ENCODE measurements at regions not wholly inside any gene's neighbourhood (a gene's known extent, or its start where the extent isn't known, plus 50 kb on each side); places are given as distances from the start of the nearest gene placed in this dataset.

DNA sequence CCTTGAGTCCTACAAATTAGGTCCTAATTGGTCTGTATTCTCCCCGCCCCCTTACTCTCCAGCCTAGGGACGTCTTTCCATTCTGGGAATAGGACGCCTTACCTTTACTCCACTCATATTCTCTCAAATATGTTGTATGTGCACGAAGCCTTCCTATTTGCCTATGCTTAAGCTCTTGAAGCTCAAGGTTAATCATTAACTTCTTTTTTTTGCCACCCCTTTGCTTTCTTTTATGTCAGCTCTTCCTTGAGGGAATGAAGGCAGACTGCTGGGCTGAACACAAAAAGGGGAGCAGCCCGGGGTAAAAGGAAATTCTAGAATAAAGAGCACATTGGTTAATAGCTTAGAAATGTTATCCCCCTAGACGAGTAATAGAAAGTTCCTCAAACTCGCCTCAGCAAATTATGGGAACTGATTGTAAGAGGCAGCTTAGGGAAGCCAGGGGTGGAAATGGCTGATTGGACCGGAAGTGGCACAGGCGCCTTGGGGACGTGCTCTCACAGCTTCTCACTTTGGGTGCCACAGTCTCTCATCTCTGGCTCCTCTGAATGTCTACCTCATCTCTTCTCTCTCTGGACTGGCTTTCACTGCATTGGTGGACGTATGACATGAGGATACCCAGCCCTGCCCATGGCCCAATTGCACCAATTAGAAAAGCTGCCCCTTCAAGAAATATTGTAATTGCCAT lies 122.3 kb upstream of the IL12B start:
- DNase-seq (ENCODE audit: low spot score) (no peak), ATAC-seq (peak; percentile 22)

DNA sequence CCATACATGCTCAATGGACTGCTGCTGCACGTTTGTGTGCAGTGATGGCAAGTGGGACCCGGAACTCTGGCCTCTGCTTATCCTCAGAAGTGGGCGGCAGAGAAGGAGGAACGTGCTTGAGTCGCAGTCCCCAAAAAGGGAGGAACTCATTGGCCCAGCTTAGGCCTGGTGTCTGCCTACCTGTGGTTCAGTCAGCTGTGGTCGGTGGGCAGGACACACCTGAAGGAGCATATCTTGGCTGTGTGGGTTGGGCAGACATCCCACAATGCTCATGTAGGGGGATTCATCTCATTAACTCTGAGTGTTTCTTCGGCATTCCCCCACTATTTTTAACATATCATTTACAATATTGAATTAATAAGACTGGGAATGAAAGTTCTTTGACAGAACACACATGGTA lies 122.9 kb upstream of the IL12B start:
- no peak for ATAC-seq
- no peak for DNase-seq (ENCODE audit: low spot score)

DNA sequence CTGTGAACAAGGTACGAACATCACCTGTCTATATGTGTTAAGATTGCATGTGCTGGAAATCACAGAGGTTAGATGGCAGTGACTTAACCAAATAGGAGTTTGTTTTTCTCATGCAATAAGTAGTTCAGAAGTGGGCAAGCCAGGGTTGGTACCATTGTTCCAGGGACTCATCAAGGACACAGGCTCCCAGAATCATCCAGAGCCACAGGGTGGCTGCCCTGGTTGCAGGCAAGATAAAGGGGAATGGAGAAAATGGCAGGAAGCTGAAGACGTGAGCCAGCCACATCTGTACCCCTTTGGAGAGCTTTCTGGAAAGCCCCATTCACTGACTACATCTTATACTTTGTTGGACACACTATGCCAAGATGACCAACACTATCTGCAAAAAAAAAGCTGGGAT lies 126.0 kb upstream of the IL12B start:
- no peak for ATAC-seq
- DNase-seq (ENCODE audit: low spot score), result no peak

DNA sequence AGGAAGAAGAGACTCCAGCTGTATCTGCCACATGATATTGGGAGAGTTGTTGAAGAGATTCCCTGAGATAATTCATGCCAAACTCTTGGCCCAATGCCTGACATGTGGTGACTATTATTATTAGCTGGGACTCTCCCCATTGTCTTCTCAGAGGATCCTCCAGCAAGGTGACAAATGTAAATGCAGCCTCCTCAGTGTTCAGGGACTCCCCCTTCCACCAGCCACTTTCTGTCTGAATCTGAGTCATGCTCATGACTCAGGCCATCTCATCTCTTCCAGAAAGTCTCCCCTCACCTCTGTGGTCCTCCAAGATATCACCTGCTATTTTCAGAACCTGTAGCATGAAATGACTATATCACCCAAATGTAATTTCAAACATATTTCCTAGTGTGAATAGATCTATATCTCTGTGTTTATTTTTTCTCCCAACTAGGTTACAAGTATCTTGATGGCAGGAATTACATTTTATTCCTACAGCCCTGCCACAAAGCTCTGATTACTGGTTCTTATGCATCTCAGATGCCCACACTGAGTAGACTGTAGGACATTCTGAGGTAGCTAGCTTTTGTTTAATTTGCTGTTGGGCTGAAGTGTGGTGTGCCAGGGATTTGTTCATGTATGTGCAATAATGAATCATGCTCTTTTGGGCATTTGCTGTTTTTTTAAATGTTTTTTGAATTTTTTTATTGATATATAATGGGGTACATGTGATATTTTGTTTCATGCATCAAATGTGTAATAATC lies 126.6 kb upstream of the IL12B start:
- no peak for ATAC-seq
- no peak for DNase-seq (ENCODE audit: low spot score)

- no peak for DNase-seq (ENCODE audit: low spot score)
- no peak for ATAC-seq
These were observed 128.0 kb upstream of the IL12B start for GRCh38 chr5:159458217-159458711.

DNA sequence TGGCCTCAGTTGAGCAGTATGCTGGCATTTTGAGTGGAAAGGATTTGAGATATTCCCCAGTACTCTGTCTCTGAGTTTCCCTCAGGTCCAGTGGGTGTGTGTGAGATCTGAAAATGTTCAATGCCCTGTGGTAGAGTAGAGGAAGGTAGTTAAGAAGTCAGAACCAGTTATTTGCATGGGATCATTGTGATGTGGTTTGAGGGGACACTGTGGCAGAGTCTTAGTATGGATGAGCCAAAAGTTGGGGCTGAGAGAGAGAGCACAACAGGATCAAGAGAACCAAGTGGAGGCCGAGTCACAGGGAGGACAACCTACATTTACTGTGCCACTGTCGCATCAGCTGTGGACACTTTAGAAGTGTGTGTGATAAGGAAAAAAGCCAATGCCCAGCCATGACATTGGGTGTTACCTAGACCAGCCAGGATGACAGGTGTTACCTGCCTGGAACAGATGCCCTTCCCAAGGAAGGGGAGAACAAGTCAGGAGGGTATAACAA lies 128.9 kb upstream of the IL12B start:
- no peak for DNase-seq (ENCODE audit: low spot score)

GRCh38 chr5:159459951-159460538 lies 129.8 kb upstream of the IL12B start:
- ATAC-seq, result no peak
- no peak for DNase-seq (ENCODE audit: low spot score)

More for the DNA sequence above, 128.9 kb upstream of the IL12B start:
- ATAC-seq, result no peak

DNA sequence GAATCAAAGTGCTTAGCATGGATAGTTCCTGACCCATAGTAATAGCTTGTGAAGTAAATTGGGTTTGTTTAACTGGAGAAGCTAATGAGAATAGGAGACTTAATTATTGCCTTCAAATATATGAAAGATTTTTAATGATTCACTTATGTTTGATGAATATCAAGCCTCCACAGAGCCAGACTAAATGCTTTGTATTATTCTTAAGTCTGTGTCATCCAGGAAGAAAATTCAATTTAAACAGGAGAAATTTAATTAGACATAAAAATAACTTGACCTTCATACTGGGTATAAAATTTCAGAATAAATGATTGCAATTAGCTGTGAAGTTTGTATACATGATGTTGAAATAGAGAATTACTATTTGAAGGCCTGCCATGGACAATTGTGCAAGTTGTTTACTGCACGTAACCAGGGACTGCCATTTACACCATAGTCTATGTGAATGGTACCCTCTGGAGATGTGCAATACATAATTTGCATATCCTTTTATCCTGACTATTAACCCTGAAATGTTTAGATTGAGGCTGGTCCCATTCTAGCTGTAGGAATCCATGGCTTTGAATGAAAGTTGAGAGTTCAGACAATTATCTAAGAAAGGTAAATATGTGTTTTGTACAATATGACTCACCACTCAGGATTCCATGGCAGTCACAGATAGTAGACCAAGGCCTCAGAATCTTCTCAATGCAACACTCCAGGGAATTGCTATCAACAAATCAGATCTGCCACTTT lies 133.5 kb upstream of the IL12B start:
- DNase-seq (ENCODE audit: low spot score) (no peak), ATAC-seq (peak; percentile 52)

GRCh38 chr5:159465604-159466003 lies 135.3 kb upstream of the IL12B start:
- ATAC-seq (no peak), DNase-seq (ENCODE audit: low spot score) (no peak)

- ATAC-seq (no peak), DNase-seq (ENCODE audit: low spot score) (no peak)
These were observed 137.4 kb upstream of the IL12B start for GRCh38 chr5:159467666-159468065.

GRCh38 chr5:159469496-159470372 lies 139.4 kb upstream of the IL12B start:
- DNase-seq (ENCODE audit: low spot score) (no peak), ATAC-seq (no peak)

- ATAC-seq (no peak), DNase-seq (ENCODE audit: low spot score) (no peak)
These were observed 141.6 kb upstream of the IL12B start for GRCh38 chr5:159471904-159472303.

DNA sequence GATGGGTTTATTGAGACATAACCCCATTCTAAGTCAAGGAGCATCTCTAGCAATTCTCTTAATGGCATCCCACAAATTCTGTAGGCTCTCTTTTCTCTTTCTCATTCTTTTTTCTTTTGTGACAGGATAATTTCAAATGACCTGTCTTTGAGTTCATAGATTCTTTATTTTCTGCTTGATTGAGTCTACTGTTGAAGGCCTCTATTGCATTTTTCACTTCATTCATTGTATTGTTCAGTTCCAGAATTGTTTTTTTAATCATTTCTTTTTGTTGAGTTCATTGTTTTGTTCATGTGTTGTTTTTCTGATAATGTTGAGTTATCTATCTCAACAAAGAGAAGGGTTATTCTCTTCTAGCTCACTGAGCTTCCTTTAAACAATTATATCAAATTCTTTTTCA lies 144.7 kb upstream of the IL12B start:
- DNase-seq (ENCODE audit: low spot score), result no peak

DNA sequence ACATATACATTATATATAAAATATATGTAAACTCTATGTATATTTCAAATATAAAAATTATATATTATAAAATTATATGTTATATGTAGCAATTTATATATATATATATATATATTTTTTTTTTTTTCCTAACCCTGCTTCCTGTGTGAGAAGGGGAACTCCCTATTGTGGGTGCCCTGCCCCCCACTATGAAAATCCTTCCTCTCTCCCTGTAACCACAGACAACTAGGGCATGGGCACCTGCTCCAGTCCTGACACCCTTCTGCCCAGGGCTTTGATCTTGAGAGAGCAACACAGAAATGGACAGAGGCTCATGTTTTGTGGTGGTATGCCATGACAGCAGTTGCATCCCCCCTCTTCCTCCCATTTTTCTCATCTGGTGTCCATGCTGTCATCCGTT lies 148.7 kb upstream of the IL12B start:
- no peak for ATAC-seq
- no peak for DNase-seq (ENCODE audit: low spot score)

More for the DNA sequence above, 144.7 kb upstream of the IL12B start:
- ATAC-seq, result no peak

- DNase-seq (ENCODE audit: low spot score) (no peak), ATAC-seq (no peak)
These were observed 150.6 kb upstream of the IL12B start for GRCh38 chr5:159480849-159481248.

- DNase-seq (ENCODE audit: low spot score) (no peak), ATAC-seq (no peak)
These were observed 151.5 kb upstream of the IL12B start for GRCh38 chr5:159481751-159482150.

- DNase-seq (ENCODE audit: low spot score) (no peak), ATAC-seq (no peak)
These were observed 156.5 kb upstream of the IL12B start for GRCh38 chr5:159486836-159487235.

DNA sequence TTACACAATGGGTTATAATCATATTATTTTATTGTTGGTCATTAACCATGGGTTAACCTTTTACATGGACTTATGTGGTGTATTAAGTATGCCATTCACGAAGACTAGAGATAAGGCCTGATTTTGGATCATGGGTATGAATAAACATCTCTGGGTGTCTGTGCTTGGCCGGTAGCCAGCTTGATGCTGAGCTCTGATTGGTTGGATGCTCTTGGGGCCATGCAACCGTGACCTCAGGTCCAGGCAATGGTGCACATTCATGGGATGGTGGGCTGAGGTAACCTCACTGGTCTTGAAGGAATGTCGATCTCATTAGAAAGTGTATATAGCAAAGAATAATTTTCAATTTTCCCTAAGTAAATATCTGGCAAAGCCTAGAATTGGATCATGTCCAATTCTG lies 158.2 kb upstream of the IL12B start:
- DNase-seq (ENCODE audit: low spot score), result no peak

DNA sequence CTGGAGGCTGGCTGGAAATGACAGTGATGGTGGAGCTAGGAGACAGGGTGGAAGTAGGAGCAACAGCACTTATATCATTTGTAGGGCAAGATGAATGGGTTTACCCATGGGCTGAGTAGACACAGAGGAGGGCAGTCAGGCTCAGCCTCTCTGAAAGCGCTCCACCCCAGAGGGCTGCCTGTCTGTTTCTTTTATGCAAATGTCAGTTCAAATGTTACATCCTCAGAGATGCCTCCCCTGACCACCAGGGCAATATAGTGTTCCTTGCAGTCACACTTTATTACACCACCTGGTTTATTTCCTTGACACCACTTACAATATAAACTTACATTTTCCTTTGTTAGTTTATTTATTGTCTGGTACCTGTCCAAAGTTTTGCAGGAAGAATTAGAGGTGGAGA lies 159.5 kb upstream of the IL12B start:
- ATAC-seq, result no peak
- DNase-seq (ENCODE audit: low spot score), result no peak

More for the DNA sequence above, 158.2 kb upstream of the IL12B start:
- ATAC-seq, result no peak

- DNase-seq (ENCODE audit: low spot score) (no peak), ATAC-seq (no peak)
These were observed 160.2 kb upstream of the IL12B start for GRCh38 chr5:159490507-159490906.
